Endothelial cell (in vitro differentiated cells): ENCODE measurements at regions not wholly inside any gene's neighbourhood (a gene's known extent, or its start where the extent isn't known, plus 50 kb on each side); places are given as distances from the start of the nearest gene placed in this dataset.
"Not testable (repeated sequence)": the region's sequence is repeated elsewhere in the genome, so short reads cannot be mapped to it uniquely, and the experiment has no call there.

ENCODE experiments used
- DNase-seq: peaks from one replicate; pipeline ENCODE4 v3.0.0; 2021; ENCODE audit warnings: low spot score
- H3K27ac Mint-ChIP-seq: one replicate; pipeline ENCODE4 v1.8.0; 2021; ENCODE audit warnings: mixed read lengths, inconsistent platforms; ENCODE audit not compliant: unreplicated experiment
- H3K27me3 Mint-ChIP-seq: one replicate; pipeline ENCODE4 v1.8.0; 2021; ENCODE audit warnings: mild to moderate bottlenecking, moderate library complexity, mixed read lengths, inconsistent platforms; ENCODE audit not compliant: unreplicated experiment
- H3K36me3 Mint-ChIP-seq: one replicate; pipeline ENCODE4 v1.8.0; 2021; ENCODE audit warnings: mild to moderate bottlenecking, low read depth, mixed read lengths, inconsistent platforms; ENCODE audit not compliant: unreplicated experiment
- H3K4me1 Mint-ChIP-seq: one replicate; pipeline ENCODE4 v1.8.0; 2021; ENCODE audit warnings: mild to moderate bottlenecking, mixed read lengths, inconsistent platforms; ENCODE audit not compliant: unreplicated experiment
- H3K4me3 Mint-ChIP-seq: one replicate; pipeline ENCODE4 v1.8.0; 2021; ENCODE audit warnings: mild to moderate bottlenecking, mixed read lengths, inconsistent platforms; ENCODE audit not compliant: unreplicated experiment
- H3K9me3 Mint-ChIP-seq: one replicate; pipeline ENCODE4 v1.8.0; 2021; ENCODE audit warnings: mixed read lengths, inconsistent platforms; ENCODE audit not compliant: unreplicated experiment
- TF ChIP-seq, protein P1 (sequence below): fragments of 200-600 bp; sonication (generic); IDR thresholded peaks from one replicate; pipeline ENCODE4 v1.5.0; 2021; ENCODE audit warnings: antibody characterized with exemption; ENCODE audit not compliant: unreplicated experiment

DNA sequence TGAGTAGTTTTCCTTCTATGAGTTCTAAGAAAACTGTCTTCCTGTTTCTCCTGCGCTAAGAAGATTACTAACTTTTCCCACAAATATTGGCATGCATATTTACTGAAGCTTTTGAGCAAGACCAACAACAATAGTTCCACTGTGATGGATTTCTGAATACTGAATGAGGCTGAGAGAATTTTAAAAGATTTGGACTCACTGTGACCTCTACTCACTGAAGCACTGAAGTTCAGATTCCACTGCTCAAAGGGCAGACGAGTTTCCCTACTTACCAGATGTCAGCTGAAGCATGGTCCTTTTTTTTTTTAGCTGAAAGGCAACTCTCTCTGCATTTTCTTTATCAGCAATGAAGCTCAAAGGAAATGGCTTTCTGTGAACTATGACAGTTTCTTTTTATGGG lies 718.5 kb downstream of the RFPL4B start:
- Mint-ChIP-seq H3K27me3 (no peaks in the 10 kb centered on the region), H3K27ac (peak overlapping the region; percentile 83), H3K36me3 (no peaks in the 10 kb centered on the region), H3K4me1 (peaks cover 20% of the 10 kb centered on the region), H3K4me3 (no peak overlapping the region), H3K9me3 (no peaks in the 10 kb centered on the region)
- DNase-seq, result no peak
- TF ChIP-seq, protein P1, sequence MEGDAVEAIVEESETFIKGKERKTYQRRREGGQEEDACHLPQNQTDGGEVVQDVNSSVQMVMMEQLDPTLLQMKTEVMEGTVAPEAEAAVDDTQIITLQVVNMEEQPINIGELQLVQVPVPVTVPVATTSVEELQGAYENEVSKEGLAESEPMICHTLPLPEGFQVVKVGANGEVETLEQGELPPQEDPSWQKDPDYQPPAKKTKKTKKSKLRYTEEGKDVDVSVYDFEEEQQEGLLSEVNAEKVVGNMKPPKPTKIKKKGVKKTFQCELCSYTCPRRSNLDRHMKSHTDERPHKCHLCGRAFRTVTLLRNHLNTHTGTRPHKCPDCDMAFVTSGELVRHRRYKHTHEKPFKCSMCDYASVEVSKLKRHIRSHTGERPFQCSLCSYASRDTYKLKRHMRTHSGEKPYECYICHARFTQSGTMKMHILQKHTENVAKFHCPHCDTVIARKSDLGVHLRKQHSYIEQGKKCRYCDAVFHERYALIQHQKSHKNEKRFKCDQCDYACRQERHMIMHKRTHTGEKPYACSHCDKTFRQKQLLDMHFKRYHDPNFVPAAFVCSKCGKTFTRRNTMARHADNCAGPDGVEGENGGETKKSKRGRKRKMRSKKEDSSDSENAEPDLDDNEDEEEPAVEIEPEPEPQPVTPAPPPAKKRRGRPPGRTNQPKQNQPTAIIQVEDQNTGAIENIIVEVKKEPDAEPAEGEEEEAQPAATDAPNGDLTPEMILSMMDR, result no peak

DNA sequence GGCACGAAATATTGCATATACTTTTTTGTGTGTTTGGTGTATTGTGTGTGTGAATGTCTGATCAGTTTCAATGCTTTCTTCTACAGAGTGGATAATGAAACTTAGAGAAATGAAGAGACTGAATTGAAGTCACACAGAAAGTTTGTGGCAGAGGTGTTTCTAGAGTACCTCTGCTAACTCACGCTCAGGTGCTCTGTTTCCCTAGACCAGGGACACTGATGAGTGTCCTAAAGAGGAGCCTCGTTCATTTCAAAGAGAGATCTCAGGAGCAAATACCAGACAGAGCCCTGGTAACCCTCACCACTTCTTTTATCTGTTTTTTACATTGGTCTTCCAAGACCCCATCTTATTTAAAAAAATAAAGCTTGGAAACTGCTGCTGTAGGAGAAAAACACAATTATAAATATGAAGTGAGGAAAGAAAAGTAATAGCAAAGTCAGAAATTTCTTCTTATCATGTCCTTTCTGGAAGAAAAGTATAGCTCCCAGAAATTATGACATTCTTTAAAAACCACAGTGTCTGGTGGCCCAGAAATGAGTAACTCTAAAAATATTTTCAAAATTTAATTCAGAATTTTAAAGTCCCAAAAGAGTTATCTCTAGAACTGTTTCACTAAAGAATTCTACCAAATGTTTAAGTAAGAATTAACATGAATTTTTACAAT lies 720.6 kb downstream of the RFPL4B start:
- Mint-ChIP-seq H3K4me3 (no peak overlapping the region), H3K9me3 (no peaks in the 10 kb centered on the region), H3K27ac (no peak overlapping the region)

DNA sequence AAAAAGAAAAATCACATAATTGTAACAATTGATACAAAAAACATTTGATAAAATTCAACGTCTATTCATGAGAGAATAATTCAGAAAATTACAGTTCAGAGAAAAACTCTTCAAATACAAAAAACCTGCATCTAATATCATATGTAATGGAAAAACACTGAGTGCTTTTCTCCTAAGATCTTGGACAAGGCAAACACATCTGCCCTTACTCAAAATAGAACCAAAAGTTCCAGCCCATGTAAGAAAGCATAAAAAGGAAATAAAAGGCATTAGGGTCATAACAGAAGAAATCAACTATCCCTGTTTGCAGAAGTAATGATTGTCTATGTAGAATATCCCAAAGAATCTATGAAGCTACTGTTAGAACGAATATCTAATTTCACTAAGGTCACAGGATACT lies 721.4 kb downstream of the RFPL4B start:
- Mint-ChIP-seq H3K4me1 (peaks cover 20% of the 10 kb centered on the region), H3K9me3 (no peaks in the 10 kb centered on the region), H3K36me3 (no peaks in the 10 kb centered on the region), H3K4me3 (no peak overlapping the region), H3K27ac (no peak overlapping the region), H3K27me3 (no peaks in the 10 kb centered on the region)
- DNase-seq, result no peak
- TF ChIP-seq, protein P1, result no peak

More for the DNA sequence above, 720.6 kb downstream of the RFPL4B start:
- H3K4me1 Mint-ChIP-seq, result peaks cover 20% of the 10 kb centered on the region
- TF ChIP-seq, protein P1, result no peak
- no peaks in the 10 kb centered on the region for H3K36me3 Mint-ChIP-seq
- DNase-seq, result no peak
- no peaks in the 10 kb centered on the region for H3K27me3 Mint-ChIP-seq

DNA sequence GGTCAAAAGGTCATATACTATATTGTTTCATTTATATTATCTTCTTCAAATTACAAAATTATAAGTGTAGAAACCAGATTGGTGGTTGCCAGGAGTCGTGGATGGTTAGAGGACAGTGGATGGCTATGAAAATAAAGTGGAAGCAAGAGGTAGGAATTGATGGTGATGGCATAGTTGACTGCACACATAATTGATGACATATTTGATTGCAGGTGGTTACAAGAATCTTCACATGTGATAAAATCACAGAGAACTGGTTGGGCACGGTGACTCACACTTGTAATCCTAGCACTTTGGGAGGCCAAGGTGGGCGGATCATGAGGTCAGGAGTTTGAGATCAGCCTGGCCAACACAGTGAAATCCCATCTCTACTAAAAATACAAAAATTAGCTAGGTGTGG lies 723.6 kb downstream of the RFPL4B start:
- not testable (repeated sequence) for DNase-seq, H3K27me3 Mint-ChIP-seq, H3K4me3 Mint-ChIP-seq, H3K9me3 Mint-ChIP-seq, H3K27ac Mint-ChIP-seq, H3K36me3 Mint-ChIP-seq
- H3K4me1 Mint-ChIP-seq, result peaks cover 18% of the 10 kb centered on the region

DNA sequence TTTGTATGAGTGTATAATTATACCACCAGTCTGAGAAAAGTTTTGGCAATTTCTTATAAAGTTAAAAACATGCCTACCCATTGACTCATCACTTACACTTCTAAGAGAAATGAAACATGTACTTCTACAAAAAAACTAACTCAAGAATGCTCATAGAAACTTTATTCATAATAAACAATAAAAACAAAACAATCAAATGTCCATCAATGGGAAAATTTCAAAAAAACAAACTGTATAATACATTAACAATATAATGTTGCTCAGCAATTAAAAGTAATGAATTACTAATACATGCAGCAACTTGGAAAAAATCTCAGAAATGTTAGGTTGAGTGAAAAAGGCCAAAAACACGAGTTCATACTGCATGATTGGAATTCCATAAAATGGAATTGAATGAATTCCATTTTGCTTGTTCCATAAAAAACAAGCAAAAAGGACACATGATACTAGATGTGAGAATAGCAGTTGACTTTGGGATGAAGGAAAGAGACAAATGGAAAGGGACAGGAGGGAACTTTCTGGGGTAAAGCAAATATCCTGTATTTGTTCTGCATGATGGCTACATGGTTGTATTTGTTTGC lies 726.6 kb downstream of the RFPL4B start:
- no peak for DNase-seq
- no peak overlapping the region for H3K4me3 Mint-ChIP-seq
- no peaks in the 10 kb centered on the region for H3K27me3 Mint-ChIP-seq
- H3K4me1 Mint-ChIP-seq, result peaks cover 24% of the 10 kb centered on the region
- TF ChIP-seq, protein P1, result no peak
- no peak overlapping the region for H3K27ac Mint-ChIP-seq
- H3K9me3 Mint-ChIP-seq, result no peaks in the 10 kb centered on the region
- no peaks in the 10 kb centered on the region for H3K36me3 Mint-ChIP-seq
